HL-60 (cell line): ENCODE measurements at regions not wholly inside any gene's neighbourhood (a gene's known extent, or its start where the extent isn't known, plus 50 kb on each side); places are given as distances from the start of the nearest gene placed in this dataset.

Source experiments
- GABPA ChIP-seq: IDR thresholded peaks from 2 replicates; pipeline ENCODE4 v1.6.1; 2012; ENCODE audit warnings: low read depth
- POLR2AphosphoS5 ChIP-seq: IDR thresholded peaks from 2 replicates; pipeline ENCODE4 v1.6.1; 2012; ENCODE audit warnings: low read depth
- REST ChIP-seq: IDR thresholded peaks from 2 replicates; pipeline ENCODE4 v1.6.1; 2012; ENCODE audit warnings: low read depth; ENCODE audit not compliant: insufficient replicate concordance
- SPI1 ChIP-seq: IDR thresholded peaks from 2 replicates; pipeline ENCODE4 v1.6.1; 2012; ENCODE audit warnings: low read depth, mild to moderate bottlenecking, borderline replicate concordance
- TF ChIP-seq, protein P1 (sequence below): IDR thresholded peaks from one replicate; pipeline ENCODE4 v1.5.1; 2011; ENCODE audit warnings: low read length, control low read depth, inconsistent platforms; ENCODE audit not compliant: insufficient read depth

GRCh38 chr10:108112218-108112617 is 947.7 kb upstream of the SORCS1 start:
- TF ChIP-seq, protein P1, sequence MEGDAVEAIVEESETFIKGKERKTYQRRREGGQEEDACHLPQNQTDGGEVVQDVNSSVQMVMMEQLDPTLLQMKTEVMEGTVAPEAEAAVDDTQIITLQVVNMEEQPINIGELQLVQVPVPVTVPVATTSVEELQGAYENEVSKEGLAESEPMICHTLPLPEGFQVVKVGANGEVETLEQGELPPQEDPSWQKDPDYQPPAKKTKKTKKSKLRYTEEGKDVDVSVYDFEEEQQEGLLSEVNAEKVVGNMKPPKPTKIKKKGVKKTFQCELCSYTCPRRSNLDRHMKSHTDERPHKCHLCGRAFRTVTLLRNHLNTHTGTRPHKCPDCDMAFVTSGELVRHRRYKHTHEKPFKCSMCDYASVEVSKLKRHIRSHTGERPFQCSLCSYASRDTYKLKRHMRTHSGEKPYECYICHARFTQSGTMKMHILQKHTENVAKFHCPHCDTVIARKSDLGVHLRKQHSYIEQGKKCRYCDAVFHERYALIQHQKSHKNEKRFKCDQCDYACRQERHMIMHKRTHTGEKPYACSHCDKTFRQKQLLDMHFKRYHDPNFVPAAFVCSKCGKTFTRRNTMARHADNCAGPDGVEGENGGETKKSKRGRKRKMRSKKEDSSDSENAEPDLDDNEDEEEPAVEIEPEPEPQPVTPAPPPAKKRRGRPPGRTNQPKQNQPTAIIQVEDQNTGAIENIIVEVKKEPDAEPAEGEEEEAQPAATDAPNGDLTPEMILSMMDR = no peak
- no peak for TF ChIP-seq GABPA
- no peak for TF ChIP-seq POLR2AphosphoS5
- no peak for TF ChIP-seq REST
- TF ChIP-seq SPI1 = no peak
